GM21367 (cell line): ENCODE measurements at regions not wholly inside any gene's neighbourhood (a gene's known extent, or its start where the extent isn't known, plus 50 kb on each side); places are given as distances from the start of the nearest gene placed in this dataset.
"Not testable (repeated sequence)": the region's sequence is repeated elsewhere in the genome, so short reads cannot be mapped to it uniquely, and the experiment has no call there.

Experiments
- ATAC-seq: cut with Tn5 transposase; IDR thresholded peaks from one replicate; pipeline ENCODE4 v1.9.1; 2021; ENCODE audit not compliant: unreplicated experiment

DNA sequence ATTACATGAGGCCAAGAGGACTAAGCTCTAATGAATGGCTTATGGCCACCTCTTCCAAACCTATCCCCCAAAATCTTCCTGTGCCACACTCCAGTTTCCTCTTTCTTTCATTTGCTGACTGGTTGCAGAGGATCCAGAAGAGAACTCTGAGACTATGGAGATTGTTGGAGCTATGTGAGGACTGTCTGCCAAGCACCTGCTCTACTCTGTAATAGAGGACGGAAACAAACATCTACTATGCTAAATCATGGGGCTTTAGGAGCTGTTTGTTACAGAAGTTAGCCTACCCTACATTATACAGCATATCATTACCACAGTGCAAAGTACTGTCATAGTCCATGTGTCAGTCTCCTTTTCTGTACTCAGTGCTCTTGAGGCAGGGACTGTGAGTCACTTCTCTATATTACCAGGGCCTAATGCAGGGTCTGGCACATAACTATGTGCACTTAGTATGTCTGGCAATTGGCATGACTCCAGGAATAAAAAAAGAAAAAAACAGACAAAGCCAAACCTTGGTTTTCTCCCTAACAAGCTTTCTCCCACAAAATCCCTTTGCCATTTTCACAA is 95.1 kb downstream of the RPAP3 start:
- no peak for ATAC-seq

DNA sequence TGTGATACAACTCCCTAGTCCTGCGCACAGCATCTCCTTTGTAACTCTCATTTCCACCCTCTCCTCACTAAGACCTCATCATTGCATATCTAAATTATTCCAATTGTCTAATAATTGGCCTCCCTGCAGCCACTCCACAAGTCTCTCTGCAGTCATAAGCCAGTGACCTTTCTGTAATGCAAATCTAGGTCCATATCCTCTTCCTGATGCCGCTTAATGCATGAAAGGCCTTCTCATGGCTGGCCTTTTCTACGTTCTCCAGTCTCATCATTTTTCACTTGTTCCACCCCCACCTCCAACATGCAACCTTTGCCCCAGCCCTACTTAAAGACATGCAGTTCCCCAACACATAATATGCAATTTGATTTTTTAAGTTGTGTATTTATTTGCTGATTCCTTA is 96.0 kb downstream of the RPAP3 start:
- no peak for ATAC-seq

DNA sequence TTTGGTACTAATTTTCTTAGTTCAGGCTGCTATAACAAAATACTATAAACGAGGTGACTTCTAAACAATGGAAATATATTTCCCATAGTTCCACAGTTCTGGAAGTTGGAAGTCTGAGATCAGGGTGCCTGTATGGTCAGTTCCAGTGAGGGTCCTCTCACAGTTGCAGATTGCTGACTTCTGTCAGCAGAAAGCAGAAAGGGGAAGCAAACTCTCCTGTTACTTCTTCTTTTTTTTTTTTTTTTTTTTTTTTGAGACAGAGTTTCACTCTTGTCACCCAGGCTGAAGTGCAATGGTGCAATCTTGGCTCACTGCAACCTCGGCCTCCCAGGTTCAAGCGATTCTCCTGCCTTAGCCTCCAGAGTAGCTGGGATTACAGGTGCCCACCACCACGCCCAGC is 97.2 kb downstream of the RPAP3 start:
- not testable (repeated sequence) for ATAC-seq

DNA sequence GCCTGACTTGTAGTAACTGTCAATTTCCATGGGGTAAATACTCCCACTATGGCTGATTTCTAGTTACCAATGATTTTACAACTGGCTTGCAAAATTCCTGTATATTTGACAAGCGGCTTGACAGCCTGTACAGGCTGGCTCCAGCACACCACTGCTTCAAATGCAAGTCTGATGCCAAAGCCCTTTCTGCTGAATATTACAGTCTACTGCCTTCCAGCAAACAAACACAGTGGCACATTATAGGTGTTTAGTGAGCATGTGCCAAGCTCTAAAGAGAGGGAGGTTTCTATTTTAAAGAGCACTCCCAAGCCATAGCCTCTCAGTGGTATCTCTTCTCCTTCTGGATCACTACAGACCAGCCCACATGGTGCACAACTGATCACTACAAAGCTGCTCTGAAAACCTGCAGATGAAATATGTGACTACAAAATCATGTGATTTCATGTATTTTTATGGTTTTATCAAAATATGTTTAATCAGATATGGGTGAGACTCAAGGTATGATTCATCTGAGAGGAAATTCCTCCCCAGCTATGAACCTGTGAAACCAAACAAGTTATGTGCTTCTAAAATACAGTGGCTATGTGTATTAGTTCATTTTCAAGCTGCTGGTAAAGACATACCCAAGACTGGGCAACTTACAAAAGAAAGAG is 101.5 kb downstream of the RPAP3 start:
- ATAC-seq, result no peak

DNA sequence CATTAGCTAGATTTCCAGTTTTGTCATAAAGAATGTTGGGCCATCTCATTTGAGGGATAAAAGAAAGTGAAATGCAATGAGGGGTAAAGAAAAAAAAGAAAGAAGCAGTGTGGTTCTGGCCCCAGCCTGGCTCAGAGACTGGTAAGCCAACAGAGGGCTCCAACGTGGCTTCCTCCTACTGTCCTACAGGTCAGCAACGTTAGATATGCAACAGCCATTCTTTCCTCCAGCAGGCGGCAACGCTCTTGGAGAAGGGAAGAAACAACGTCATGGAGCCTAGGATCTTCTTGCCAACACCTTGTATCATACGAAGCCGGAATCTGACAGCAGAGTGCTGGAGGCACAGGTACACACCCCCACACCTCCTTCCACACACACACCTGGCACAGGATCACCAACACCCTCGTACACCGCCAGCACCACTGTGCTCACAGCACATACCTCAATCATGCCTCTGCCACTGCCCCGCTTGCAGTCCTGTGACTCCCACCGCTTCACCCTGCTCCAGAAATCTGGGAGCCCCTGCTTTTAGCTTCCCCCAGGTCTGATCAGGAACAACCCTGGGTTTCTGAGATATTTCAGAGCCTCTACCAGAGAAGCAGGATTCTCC is 102.8 kb downstream of the RPAP3 start:
- ATAC-seq, result no peak

DNA sequence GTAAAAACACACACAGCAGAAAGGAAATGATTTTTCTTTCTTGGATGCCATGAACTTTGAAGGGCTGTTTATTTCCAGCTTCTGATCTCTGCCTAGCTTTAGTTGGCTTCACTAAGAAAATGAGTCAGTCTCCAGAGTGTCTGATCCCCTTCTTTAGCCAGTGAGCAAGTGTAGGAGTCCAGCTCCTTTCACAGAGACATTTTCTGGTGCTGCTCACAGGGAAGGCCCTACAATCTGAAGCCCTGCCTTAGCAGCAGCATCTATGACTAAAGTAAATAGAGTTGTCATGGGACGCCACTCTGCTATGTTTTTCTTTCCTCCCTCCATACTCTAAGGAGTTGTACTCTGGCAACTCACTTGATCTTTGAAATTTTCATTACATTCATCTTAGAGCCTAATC is 103.5 kb downstream of the RPAP3 start:
- no peak for ATAC-seq

DNA sequence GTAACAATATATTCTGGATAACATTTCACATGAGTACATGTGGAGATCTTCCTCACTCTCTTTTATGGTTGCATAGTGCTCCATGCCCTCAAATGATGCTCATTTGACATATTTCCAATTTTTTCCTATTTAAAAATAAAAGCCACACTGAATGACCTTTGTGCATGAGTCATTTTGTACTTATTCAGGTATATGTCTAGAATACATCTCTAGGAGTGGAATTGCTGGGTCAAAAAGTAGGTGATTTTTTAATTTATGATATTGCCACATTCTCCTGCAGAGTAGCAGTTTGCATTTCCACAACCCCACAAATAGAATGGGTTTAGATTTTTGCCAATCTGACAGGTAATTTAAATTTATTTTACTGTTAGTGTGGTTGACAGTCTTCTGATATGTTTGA is 104.8 kb downstream of the RPAP3 start:
- ATAC-seq, result no peak

DNA sequence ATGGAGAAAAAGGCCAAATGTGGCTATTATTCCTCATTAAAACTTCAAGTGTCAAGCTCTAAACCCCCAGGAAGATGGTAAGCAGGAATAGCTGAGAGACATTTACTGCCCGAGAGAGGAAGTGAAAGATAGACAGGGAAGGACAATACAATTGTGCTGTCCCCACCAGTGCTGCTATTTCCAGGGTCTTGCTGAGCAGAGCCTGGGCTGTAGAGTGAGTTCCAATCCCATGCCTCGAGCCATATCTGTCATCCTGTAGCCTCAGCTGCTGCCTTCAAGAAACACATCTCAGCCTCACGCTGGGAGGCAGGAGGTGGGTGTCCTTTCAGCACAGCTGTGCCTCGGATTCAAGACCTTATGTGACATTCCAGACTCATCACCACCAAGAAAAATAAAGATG is 114.0 kb downstream of the RPAP3 start:
- ATAC-seq, result no peak

DNA sequence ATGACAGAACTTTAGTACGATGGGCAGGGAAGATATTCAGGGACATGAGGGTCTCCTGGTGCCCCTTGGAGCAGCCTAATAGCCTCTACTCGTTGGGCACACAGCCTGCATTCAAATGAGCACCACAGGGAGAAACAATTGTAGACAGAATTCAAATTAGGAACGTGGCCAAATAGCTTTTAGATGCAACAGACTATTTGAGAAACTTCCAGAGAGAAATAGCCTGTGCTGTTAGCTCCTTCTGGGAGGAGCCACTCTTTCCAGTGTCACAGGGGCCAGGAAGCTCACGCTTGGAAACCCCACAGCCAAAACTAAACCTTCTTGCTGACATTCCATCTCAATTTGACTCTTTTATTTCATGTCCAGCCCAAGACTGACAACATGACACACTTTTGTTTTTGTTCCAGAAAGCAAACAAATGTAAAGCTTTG is 114.5 kb downstream of the RPAP3 start:
- no peak for ATAC-seq

DNA sequence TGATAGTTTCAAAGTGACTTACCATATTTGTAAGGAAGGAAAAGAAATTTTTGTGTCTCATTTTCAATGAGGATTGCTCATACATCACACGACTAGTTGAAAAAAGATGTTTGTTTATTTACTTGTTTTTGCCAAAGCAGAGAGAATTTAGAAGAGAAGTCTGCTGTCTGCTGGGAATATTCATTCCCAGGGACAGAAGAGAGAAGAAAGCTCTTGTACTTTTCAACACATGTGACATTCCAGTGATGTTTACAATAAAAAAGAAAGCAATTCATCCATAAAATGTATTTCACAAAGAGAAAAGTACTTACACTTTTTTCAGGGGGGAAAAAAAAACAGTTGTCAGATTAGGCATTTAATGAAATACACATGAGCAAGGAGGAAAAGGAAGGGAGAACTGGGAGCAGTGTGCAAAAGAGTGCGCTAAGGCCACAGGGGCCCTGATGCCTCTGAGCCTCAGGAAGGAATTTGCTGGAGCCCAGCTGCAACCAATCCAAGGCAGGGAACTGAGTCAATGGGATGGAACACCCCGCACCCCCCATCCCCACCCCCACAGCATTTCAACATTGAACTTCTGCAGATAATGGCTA is 115.0 kb downstream of the RPAP3 start:
- ATAC-seq, result no peak

DNA sequence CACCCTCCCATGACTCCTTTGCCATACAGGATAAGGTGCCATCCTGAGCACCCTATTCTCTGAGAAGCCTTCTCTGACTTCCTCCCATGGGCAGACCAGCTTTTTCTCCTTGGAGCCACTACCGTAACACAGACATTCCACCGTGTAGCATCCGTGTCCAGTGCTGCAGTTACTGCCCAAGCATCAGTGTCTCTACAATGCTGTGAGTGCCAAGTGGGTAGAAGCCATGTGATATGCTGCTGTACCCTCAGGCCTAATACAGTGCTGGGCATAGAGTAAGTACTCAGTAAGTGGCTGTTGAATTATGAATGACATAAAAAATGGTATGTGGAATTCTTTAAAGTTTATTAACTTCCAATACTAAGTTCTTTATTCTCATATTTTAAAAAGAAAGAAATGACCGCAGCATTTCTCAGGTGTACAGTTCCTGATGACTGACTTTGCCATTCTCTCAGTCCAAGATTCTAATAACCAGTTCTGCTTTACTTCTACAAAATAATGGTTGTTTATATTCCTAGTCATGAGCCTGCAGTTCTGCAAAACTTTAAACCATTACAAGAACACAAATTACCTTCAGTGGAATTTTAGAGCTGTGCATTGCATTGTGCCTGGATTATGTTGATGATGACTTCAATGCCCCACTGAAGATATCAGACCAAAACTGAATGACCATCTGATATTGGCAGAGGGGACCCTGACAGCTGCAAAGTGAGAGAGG is 118.7 kb downstream of the RPAP3 start:
- ATAC-seq, result no peak

DNA sequence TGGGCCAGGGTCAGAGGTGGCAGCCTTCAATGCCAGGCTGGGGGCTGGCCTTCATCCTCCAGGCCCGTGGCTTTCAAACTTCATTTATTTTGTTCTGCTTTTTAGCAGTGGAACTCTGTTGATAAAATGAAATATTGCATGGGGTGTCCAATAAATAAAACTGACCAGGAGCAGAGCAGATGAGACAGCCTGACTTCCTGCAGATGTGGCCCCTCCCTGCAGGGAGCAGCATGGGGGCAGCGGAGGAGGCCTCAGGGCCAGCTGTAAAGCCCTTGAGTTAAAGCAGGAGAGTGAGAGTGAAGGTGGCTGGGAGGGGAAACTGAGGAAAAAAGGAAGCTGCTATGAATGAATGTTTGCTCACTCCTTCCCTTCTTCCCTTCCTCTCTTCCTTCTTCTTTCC is 120.3 kb downstream of the RPAP3 start:
- no peak for ATAC-seq

DNA sequence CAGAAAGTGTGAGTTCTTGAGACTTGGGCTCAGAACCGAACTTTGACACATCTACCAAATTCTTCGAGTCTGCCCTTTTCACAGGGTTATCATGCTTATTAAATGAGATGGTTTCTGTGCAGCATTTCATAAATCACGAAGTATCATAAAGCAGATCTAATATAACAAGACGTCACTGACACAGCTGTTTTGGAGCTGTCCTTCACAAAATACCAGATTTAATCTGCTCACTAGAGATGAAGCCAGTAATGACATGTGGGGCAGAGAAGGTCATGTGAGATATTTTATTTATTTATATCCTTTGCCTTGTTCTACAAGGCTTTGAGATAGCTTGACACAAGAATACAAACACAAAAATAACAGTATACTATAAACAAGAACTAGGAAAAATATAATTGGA is 127.0 kb downstream of the RPAP3 start:
- no peak for ATAC-seq

DNA sequence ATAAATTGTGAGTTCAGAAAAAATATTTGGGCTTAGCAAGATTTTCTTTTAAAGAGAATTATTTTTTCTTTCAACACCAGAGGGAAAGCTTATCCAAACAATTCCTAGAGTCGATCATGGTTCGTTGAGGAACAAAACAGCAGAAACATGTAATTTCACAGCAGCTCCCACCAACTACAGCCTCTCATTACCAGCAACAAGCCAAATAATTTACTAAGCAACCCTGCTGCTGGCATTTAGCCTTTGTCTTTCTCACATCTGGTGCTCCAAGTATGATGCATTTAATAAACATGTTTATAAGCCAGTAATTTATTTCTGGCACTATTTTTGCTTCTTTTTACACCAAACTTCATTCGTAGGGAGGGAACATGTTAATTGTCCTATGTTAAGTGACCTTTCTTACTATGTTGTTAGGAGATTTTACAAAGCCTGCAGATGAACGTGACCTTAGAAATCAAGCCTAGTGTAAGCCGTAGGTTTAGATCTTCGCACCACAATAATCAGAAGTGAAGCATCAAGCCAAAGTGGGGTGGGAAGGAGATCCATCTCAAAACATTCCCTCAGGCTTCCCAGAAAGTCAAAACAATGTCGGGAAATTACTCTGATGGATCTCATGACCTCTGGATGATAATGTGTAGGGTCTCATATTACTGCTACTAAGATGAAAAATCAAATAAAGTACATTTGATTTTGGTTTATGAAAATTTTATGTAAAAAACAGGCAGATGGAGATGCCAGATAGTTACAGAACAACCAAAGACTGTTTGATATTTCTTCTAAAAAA is 128.4 kb downstream of the RPAP3 start:
- ATAC-seq, result no peak

DNA sequence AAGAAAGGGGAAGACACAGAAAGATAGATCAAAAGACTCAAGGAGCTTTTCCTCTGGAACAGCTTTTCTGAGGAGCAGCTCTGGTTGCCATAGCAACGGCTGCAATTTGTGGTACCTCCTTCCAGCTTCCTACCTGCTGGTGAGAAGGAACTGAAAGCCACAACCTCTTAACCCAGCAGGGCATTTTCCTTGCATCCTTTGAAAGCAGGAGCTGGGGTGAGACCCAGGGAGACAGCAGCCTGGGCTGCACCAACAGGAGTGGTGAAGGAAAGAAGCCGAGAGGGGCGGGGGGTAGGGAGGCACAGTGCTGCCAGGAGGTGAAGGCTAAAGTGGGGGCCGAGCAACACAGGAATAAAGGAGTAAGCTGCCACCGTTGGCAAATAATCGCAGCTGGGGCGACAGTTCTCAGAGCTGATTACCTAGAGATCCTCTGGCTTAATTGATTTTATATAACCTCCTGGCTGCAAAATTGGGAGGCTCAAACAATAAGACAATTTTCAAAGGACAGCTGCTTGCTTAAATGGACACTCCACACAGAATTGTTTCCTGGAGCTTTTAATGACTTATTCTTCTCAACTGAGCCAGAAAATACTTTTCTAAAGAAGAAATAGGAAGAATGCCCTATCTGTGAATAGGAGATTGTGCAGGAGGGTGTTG is 129.4 kb downstream of the RPAP3 start:
- ATAC-seq, result no peak

DNA sequence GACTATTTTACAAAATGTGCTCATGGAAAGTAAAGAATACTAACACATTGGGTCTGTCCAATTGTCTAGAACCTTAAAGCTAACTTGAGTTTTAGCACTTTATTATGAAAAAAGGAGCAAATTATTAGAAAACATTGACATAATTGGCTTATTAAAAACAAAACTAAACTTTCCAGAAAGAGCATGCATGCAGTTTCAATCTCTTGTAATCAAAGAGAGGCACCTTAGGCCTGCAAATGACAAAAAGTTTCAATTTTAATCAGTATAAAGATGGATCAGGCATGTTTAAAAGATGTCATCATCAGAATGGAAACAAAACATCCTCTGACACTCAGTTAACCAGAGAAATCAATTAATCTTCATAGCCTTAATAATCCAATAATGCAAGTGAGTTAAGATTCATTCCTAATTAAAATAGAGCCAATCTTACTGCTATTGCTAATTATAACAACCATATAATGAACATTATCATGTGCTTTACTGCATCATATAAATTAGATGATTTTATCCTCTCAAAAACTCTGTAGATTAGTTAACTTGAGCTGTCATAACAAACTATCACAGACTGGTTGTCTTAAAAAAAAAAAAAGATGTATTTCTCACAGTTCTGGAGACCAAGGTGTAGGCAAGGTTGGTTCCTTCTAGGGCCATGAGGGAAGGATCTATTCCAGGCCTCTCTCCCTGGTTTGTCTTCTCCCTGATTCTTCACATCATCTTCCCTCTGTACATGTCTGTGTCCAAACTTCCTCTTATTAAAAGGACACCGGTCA is 131.4 kb downstream of the RPAP3 start:
- no peak for ATAC-seq

DNA sequence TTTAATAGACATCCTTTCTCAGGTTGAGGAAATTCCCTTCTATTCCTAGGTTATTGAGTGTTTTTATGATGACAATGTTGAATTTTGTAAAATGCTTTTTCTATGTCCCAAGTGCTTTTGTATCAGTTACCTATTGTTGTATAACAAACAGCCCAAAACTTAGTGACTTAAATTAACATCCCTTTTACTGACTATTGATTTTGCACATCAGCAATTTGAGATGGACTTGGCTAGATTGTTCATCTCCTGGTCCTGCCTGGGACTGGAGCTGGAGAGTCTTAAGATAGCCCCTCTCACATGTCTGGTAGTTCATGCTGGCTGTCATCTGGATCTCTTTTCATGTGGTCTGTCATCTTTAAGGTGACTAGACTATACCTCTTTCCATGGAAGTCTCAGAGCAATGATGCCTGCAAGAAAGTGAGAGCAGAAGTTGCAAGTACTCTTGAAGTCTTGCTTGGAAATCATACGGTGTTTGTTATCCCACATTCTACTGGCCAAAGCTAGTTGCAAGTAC is 132.6 kb downstream of the RPAP3 start:
- no peak for ATAC-seq

DNA sequence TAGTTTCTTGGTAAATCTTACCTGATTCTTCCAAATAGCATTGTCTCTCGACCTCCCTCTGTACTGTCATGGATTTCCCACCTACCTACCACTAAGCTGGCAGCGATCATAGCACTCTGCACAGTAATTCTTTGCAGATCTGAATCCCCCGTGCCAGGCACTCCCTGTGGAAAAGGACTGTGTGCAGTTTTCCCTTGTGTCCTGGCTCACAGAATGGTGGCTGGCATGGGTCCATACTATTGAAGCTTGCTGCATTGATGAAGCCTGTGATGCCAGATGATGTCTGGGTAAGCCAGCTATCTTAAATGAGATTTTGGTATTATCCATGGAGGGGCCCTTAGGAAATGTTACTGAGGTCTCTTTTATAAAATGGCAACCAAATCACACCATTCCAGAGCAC is 135.7 kb downstream of the RPAP3 start:
- ATAC-seq, result no peak

DNA sequence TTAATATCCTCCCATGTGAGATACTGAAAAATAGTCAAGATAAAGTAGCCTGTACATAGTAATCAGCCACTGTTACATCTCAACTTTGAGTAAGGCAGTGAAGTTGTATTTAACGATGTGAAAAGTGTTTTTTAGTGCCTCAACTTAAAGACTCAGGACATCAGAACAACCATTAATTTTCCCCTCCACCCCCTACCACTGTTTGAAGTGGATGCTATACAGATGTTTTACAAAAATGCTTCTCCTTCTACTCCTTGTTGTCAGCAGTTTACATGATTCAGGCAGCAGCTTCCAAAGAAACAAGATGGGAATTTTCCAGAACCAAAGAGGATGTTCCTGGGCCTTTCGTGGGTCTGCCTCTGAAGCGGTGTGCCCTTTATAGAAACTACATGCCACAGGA is 143.6 kb downstream of the RPAP3 start:
- ATAC-seq, result no peak

DNA sequence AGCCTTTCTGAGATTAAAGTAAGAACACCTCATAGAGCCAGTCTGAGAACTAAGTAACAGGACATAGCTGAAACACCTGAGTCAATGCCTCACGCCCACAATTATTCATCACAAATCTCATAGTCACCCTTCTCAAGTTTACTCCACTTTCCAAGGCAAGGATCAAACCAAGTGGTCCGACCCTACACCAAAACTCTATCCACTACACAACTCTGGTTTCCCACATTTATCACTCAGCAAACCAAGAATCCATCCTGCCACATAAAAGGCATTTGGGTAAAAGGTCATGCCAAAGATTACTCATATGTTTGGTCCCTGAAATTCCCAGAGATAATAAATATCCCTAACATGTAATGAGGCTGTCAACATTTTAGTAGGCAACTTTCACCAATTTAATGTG is 144.1 kb downstream of the RPAP3 start:
- ATAC-seq, result no peak
